OCI-LY7 (cell line): ENCODE measurements at regions not wholly inside any gene's neighbourhood (a gene's known extent, or its start where the extent isn't known, plus 50 kb on each side); places are given as distances from the start of the nearest gene placed in this dataset.

Experiments used
- BruUV-seq: library from RNA; stranded (reverse); fragments of 400-500 nt; replicated peaks from 2 replicates; lab custom pipeline; 2021; lab: Mats Ljungman, UMichigan
- CTCF ChIA-PET: fragments of 300-600 bp; sonication (Branson Sonifier 250); formaldehyde crosslinking; loops from one replicate; lab custom pipeline; 2022; ENCODE audit warnings: antibody characterized with exemption; ENCODE audit not compliant: unreplicated experiment; lab: Charles Lee
- POLR2A ChIA-PET: fragments of 300-600 bp; sonication (Branson Sonifier 250); formaldehyde crosslinking; loops from one replicate; lab custom pipeline; 2022; ENCODE audit warnings: antibody characterized with exemption; lab: Charles Lee
- DNase-seq: peaks from one replicate; pipeline ENCODE4 v3.0.0-alpha.2; 2015; ENCODE audit warnings: low spot score
- H2AFZ ChIP-seq: fragments of 200-600 bp; sonication (generic), shearing (Covaris generic); 2 replicates; pipeline ENCODE4 v1.6.1; 2014; ENCODE audit warnings: mild to moderate bottlenecking, antibody characterized with exemption, low read length, moderate library complexity
- H3K27ac ChIP-seq: fragments of 200-600 bp; sonication (generic); 2 replicates; pipeline ENCODE4 v1.5.1; 2014; ENCODE audit warnings: mixed run types, low read depth, mild to moderate bottlenecking, moderate library complexity, low read length, inconsistent platforms; ENCODE audit not compliant: poor library complexity, severe bottlenecking
- H3K36me3 ChIP-seq: fragments of 200-600 bp; sonication (generic); 2 replicates; pipeline ENCODE4 v1.6.1; 2014; ENCODE audit warnings: mild to moderate bottlenecking, antibody characterized with exemption, low read length, moderate library complexity, mixed read lengths; ENCODE audit not compliant: insufficient read depth
- H3K4me1 ChIP-seq: fragments of 200-600 bp; sonication (generic); 2 replicates; pipeline ENCODE4 v1.5.1; 2014; ENCODE audit warnings: mild to moderate bottlenecking, low read length; ENCODE audit not compliant: insufficient read depth, poor library complexity, severe bottlenecking
- H3K4me2 ChIP-seq: fragments of 200-600 bp; sonication (generic); 2 replicates; pipeline ENCODE4 v1.6.1; 2014; ENCODE audit warnings: mild to moderate bottlenecking, low read length
- H3K4me3 ChIP-seq: fragments of 200-600 bp; sonication (generic); 2 replicates; pipeline ENCODE4 v1.5.1; 2014; ENCODE audit warnings: mild to moderate bottlenecking, low read depth, low read length; ENCODE audit not compliant: poor library complexity, severe bottlenecking
- H3K79me2 ChIP-seq: fragments of 200-600 bp; sonication (generic); 2 replicates; pipeline ENCODE4 v1.6.1; 2016; ENCODE audit warnings: low read depth, mild to moderate bottlenecking, low read length, moderate library complexity, mixed read lengths; ENCODE audit not compliant: insufficient read depth
- H3K9me2 ChIP-seq: fragments of 200-600 bp; sonication (generic); 2 replicates; pipeline ENCODE4 v1.6.1; 2016; ENCODE audit warnings: mild to moderate bottlenecking, low read length, mixed read lengths; ENCODE audit not compliant: insufficient read depth
- H3K9me3 ChIP-seq: fragments of 200-600 bp; sonication (generic); 2 replicates; pipeline ENCODE4 v1.6.1; 2014; ENCODE audit warnings: mild to moderate bottlenecking, mixed run types, low read length, mixed read lengths
- H4K20me1 ChIP-seq: fragments of 200-600 bp; sonication (generic); 2 replicates; pipeline ENCODE4 v1.6.1; 2014; ENCODE audit warnings: mild to moderate bottlenecking, antibody characterized with exemption, low read length, moderate library complexity, mixed read lengths; ENCODE audit not compliant: insufficient read depth
- EZH2phosphoT487 ChIP-seq: fragments of 200-600 bp; sonication (generic); IDR thresholded peaks from 2 replicates; pipeline ENCODE4 v1.6.1; 2018; ENCODE audit warnings: low read depth, borderline replicate concordance, mild to moderate bottlenecking, mixed run types, antibody characterized with exemption, low read length, moderate library complexity, mixed read lengths
- intact Hi-C: fragments of 100-400 bp; cut with micrococcal nuclease; formaldehyde crosslinking; loops from one replicate; pipeline ENCODE4 v1.10.0; 2022; ENCODE audit not compliant: unreplicated experiment
- TF ChIP-seq, protein P1 (sequence below): fragments of 200-600 bp; sonication (generic); conservative IDR thresholded peaks from 2 replicates; pipeline ENCODE4 v1.5.1; 2014; ENCODE audit warnings: mild to moderate bottlenecking, antibody characterized with exemption, low read length, moderate library complexity, mixed read lengths

DNA sequence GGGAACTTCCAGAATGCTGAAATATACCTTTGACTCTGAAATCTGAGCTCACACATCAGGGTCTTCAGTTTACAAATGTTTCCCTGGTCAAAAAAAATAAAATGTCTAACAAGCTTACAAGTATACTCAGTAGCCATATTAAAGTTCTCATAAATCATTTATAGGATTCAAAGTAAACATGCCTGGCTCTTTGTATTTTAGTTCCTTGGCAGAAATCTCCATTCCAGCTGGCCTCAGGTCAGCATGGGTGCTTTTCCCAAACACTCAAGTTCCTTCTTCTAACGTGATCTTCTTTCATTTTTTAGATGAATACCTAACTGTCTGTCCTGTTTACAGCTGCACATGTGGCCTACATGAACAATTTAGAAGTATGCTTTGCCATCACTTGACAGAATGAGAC, 263.2 kb downstream of the GAS1 start:
- Histone ChIP-seq H3K36me3 (no peaks in the 10 kb centered on the region), H3K4me2 (no peak overlapping the region), H3K9me3 (no peaks in the 10 kb centered on the region), H3K9me2 (no peaks in the 10 kb centered on the region), H3K27ac (no peak overlapping the region), H3K4me3 (no peak overlapping the region), H2AFZ (no peak overlapping the region), H3K79me2 (no peaks in the 10 kb centered on the region), H4K20me1 (no peaks in the 10 kb centered on the region), H3K4me1 (no peaks in the 10 kb centered on the region)
- POLR2A ChIA-PET, result interaction anchor here (0.6 kb wide), 1 partner anchor 243 kb away, joined by 3 read pairs; no protein-coding TSS in a partner anchor
- intact Hi-C loops, result no loop called here
- TF ChIP-seq, protein P1, sequence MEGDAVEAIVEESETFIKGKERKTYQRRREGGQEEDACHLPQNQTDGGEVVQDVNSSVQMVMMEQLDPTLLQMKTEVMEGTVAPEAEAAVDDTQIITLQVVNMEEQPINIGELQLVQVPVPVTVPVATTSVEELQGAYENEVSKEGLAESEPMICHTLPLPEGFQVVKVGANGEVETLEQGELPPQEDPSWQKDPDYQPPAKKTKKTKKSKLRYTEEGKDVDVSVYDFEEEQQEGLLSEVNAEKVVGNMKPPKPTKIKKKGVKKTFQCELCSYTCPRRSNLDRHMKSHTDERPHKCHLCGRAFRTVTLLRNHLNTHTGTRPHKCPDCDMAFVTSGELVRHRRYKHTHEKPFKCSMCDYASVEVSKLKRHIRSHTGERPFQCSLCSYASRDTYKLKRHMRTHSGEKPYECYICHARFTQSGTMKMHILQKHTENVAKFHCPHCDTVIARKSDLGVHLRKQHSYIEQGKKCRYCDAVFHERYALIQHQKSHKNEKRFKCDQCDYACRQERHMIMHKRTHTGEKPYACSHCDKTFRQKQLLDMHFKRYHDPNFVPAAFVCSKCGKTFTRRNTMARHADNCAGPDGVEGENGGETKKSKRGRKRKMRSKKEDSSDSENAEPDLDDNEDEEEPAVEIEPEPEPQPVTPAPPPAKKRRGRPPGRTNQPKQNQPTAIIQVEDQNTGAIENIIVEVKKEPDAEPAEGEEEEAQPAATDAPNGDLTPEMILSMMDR, result no peak
- no peak for TF ChIP-seq EZH2phosphoT487
- no peak for DNase-seq
- CTCF ChIA-PET, result no interaction called here
- BruUV-seq, result no TSS peak

- Histone ChIP-seq H3K9me2 (no peaks in the 10 kb centered on the region), H3K79me2 (no peaks in the 10 kb centered on the region), H3K27ac (no peak overlapping the region), H4K20me1 (no peaks in the 10 kb centered on the region), H3K36me3 (no peaks in the 10 kb centered on the region), H3K4me1 (no peaks in the 10 kb centered on the region), H3K4me2 (no peak overlapping the region), H3K4me3 (no peak overlapping the region), H2AFZ (no peak overlapping the region), H3K9me3 (no peaks in the 10 kb centered on the region)
- POLR2A ChIA-PET, result no interaction called here
- TF ChIP-seq, protein P1, result no peak
- no peak for TF ChIP-seq EZH2phosphoT487
- CTCF ChIA-PET, result no interaction called here
- intact Hi-C loops, result no loop called here
- no TSS peak for BruUV-seq
- DNase-seq, result no peak
Observed at GRCh38 chr9:86682240-86682639, 265.1 kb downstream of the GAS1 start.

GRCh38 chr9:86679909-86680308, 267.4 kb downstream of the GAS1 start:
- POLR2A ChIA-PET, result no interaction called here
- no peaks in the 10 kb centered on the region for H3K9me3 ChIP-seq
- H4K20me1 ChIP-seq, result no peaks in the 10 kb centered on the region
- no TSS peak for BruUV-seq
- no peaks in the 10 kb centered on the region for H3K36me3 ChIP-seq
- no peaks in the 10 kb centered on the region for H3K79me2 ChIP-seq
- no peak for TF ChIP-seq EZH2phosphoT487
- TF ChIP-seq, protein P1, result no peak
- no peak overlapping the region for H2AFZ ChIP-seq
- CTCF ChIA-PET, result no interaction called here
- H3K9me2 ChIP-seq, result no peaks in the 10 kb centered on the region
- no peak for DNase-seq
- H3K27ac ChIP-seq, result no peak overlapping the region
- intact Hi-C loops, result no loop called here
- H3K4me3 ChIP-seq, result no peak overlapping the region
- no peaks in the 10 kb centered on the region for H3K4me1 ChIP-seq
- H3K4me2 ChIP-seq, result no peak overlapping the region
